Activated CD4-positive, alpha-beta T cell treated with anti-CD3 and anti-CD28 coated beads for 4 hours (primary cell): ENCODE measurements at regions not wholly inside any gene's neighbourhood (a gene's known extent, or its start where the extent isn't known, plus 50 kb on each side); places are given as distances from the start of the nearest gene placed in this dataset.
"Not testable (repeated sequence)": the region's sequence is repeated elsewhere in the genome, so short reads cannot be mapped to it uniquely, and the experiment has no call there.

Experiments used
- DNase-seq, 2 donors: peaks; one replicate each; pipeline ENCODE4 v3.0.0-alpha.2; 2020

DNA sequence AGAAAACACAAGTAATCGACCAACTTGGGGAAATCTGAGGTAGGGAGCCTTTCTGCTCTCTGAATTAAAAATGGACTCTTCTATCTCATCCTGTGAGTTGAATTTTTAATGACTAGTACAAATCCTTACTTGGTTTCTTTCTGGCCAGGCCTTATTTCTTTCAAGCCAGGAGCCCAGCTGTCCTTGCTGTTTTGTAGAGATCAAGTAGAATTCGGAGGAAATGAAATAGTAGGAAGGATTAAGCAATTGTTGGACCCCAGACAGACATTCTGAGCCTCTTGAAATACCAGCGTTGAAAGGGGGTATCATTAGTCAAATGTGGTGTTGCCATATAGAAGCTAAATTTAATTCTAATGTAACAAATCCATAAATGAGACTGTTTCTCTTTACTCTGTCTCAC lies 53.7 kb upstream of the SMIM15 start:
- DNase-seq: no peak

DNA sequence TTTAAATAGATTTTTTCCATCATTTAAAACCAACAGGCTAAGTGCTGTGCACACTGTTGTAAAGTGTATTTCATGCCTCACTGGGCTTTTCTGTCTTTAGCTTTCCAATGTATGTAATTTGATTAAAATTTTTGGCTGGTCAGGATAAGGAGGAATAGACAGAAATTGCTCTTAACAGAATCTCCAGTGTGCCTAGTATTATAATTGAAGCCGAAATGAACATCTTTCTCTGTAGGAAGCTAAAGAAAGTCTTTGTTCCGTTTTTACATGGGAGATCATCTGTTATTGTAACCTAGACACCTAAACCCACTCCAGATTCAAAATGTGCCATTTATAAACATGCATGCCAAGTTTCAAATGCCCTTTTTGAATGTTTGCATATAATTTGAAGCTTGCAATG lies 54.5 kb upstream of the SMIM15 start:
- no peak for DNase-seq

DNA sequence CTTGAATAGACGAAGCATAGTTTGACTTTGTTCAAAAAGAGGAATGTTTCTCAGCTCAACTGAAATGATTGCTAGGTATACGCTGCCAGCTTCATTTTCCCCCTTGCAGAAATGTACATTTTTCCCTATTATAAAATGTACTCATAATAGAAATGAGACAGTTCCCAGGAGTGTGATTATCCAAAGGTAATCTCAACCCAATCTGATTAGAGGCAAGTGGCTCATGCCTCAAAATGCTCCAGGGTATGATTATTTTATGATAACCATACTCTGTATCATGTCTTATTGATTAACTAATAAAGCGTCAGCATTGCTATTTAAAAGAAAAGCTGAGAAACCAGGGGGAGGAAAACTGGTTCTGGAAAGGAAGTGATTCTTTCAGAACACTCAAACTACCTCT lies 54.9 kb upstream of the SMIM15 start:
- no peak for DNase-seq

DNA sequence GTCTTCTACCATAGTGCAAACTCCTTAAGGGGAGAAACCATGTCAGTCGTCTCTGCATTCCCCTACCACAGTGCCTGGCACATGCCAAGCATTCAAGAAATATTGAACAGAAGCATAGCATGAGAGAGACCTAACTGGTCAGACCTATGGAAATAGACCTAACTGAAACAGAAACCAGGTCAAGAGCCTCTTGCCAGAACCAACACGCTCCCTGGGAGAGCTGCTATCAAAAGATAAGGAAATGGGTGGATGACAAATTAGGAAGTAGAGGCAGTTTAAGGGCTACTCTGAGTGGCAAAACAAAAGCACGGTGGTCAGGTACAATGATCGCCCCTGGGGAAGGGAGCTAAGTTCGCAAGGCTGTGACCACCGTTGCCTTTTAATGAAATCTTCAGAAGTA lies 66.0 kb upstream of the SMIM15 start:
- DNase-seq: no peak

DNA sequence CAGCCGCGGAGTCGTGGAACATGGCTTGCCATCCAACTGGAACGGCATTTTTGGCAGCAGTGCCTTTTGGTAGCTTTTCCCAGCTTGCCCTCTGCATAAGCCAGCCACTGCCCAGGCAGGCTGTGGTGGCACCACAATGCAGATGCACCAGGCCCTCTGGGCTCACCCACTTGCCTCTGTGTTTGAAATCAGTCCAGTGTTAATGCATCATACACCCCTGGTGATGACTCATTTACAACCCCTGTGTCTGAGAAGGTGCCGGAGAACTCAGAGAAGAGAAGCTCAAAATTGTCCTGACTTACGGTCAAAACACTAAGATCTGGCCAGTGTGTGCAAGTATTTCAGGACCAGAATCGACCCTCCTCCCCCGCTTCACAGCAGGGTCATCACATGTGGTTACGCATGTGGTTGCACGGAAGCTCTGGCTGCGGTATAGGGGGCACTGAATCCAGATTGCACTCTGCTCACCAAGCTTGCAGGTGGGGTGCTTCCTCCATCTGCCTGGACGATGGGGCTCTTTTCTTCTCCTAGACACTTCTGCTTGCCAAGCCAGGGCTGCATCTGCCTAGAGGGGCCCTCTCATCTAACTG lies 66.5 kb upstream of the SMIM15 start:
- no peak for DNase-seq

DNA sequence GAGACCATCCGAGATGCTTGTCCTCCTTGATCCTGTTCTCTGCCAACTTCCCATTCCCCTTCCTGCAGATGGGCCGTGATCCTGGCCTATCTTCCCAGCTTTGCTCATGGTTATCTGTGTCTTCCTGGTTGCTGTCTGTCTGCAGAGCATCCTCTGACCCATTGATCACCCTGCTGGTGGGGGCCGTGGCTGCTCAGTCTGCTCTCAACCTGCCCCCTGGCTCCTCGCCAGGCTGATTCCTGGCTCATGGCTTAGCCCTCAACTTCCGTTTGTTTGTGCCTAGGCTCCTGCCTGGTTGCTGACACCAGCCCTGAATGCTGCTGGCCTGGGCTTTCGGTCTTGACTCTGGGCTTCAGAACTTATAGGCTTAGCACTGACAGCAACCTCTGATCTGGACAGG lies 67.1 kb upstream of the SMIM15 start:
- DNase-seq: no peak

DNA sequence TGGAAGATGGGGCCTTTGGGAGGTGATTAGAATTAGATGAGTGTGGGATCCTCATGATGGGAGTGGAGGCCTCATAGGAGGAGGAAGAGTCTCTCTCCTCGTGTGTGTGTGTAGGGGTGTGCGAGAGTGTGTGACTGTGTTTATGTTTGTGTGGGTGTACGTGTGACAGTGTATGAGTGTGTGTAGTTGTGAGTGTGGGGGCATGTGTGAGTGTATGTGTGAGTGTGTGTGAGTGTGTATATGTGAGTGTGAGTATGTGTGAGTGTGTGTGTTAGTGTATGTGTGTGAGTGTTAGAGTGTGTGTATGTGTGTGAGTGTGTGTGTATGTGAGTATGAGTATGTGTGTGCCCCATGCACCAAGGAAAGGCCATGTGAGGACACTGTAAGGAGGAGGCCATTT lies 68.2 kb upstream of the SMIM15 start:
- DNase-seq: no peak

DNA sequence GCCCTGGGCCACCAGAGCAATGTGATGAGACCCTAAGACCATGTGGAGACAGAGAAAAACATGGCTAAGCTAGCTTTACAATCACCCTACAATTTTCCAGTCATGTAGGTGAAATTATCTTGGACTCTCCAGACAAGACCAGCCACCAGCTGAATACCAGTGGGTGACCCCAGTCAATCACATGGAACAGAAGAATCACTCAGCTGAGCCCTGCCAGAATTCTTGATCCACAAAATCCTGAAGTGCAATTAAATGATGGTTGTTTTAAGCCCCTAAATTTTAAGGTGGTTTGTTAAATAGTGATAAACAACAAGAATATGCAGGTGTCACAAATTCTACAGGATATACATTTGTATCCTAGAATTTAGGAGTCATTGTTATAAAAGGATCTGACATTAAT lies 69.5 kb upstream of the SMIM15 start:
- no peak for DNase-seq

DNA sequence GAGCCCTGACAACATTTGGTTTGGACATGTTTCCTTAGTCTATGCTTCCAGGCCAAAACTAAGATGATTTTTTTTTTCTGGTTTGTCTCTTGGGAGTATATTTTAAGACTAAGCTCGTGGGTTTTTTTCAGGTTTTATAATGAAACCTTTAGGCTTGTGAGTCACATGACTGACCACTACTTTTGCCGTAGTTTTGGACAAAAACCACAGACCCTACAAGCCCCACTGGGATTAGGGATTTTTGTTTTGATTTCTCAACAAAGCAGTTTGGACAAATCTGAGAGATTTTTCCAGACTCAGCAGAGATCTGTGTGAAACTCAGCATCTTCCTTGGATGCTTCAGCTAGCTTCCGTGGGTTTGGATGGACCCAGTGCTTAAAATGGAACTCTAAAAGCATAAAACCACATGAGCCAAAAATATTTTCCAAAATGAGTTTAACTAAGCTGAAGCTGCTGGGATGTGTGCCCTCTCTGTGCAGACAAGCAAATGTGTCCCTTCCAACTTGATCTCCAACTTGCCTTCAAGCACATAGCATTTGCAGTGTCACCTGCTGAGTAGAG lies 70.3 kb upstream of the SMIM15 start:
- no peak for DNase-seq

DNA sequence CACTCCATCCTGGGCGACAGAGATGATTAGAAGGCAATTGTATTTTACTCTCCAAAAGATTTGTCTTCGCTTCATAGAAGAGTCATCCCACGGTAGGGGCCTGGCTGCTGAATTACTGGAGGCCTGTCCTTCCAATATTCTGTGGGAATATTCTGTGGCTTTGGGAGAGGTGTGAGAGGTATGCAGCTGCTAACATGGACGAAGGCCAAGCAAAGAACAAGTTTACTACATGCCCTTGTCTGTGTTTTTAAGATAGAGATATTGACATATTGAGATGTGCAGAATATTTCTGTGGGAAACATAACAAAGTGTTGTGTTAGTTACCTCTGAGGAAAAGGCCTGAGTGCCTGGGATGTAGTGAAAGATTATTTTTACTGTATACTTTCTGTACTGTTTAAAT lies 71.8 kb upstream of the SMIM15 start:
- DNase-seq: no peak

DNA sequence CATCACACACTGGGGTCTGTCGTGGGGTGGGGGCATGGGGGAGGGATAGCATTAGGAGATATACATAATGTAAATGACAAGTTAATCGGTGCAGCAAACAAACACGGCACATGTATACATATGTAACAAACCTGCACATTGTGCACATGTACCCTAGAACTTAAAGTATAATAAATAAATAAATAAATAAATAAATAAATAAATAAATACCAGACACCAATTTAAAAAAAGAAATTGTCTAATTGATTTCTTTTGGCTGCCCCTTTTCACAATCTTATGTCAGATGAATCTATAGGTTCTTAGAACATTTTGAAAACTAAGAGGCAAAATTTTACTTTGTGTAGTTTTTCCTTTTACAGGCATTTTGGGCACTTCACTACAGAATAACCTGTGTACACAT lies 74.4 kb upstream of the SMIM15 start:
- not testable (repeated sequence) for DNase-seq

DNA sequence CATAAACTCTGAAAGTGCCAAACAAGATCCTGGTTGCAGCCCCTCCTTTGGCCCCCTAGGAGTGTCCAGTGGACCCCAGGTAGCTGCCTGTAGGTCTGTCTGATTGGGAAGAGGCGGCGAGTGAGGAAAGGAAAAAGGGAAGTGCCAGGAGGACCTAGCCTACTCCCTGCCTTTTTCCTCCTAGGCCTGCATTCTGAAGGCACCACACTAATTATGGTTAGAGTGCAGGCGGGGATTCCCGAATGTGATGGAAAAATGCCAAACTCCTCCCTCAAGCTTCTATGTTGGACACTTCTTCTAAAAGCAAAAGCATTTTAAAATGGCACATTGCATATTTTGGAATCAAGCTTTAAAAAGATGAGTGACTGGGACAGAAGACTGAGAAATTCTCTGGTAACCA lies 83.2 kb upstream of the SMIM15 start:
- DNase-seq: no peak

DNA sequence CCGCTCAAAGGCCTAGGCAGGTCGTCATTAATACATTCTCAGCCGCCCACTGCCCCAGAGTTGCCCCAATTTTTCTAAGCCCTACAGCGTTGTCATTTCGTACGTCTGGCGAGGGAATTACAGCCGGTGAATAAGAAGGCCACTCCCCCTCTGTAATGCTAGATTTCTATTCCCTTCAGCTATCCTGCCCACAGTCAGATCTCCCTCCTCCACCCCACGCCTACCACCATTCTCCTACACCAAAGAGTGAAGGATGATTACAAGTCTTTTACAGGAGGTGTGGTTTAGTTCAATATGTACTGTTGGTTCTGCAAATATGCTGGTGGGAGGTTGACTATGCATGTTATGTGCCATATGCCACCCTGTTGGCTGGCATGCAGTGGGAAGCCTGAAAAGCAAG lies 83.7 kb upstream of the SMIM15 start:
- DNase-seq: no peak

DNA sequence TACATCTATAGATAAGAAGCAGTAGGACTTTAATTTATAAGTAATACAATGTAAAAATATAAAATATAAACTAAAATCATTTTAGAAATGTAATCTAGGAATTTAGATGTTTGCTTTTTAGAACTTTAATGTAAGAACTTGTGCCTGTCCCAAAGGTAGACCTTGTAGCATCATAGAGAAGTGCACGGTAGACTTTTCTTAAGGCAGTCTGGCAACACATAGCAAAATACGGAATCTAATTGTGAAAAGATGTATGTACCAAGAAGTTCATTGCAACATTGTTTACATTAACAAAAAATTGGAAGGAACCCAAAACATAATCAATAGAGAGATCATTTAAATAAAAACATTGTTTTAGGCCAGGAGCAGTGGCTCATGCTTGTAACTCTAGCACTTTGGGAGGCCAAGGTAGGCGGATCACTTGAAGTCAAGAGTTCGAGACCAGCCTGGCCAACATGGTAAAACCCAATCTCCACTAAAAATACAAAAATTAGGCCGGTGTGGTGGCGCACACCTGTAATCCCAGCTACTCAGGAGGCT lies 84.6 kb upstream of the SMIM15 start:
- no peak for DNase-seq

DNA sequence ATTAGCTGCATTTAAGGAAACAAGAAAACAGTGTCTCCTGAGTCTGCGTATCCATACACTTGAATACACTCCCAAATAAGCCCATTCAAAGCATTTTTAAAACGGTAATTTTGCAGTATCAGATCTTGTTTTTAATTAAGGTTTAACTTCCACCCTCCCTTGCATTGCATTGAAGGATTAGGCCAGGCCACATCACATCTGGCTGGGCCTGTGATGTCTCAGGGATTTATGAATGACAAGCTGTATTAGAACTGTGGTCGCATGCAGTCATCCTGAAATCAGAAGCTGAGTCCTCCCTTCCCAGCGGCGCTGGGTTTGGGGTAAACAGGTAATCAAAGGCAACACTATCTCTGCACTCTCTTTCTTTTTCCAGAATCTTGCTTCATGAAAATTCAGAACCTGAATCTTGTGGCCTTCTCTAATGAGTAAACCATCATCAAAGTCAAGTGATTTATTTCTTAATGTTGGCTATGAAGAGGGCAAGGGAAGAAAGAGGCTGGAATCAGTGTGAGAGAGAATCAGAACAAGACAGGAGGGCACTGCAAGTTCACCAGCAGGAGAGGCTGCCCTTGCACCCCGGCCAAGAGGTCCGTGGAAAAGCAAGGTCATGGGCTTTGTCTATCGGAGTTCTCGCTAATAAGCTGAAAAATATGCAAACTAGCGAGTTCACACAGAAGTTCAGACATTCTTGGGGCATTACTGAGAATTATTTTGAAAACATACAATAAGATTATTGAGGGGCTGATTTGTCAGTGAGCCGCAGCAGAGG lies 80.0 kb upstream of the ZSWIM6 start:
- DNase-seq: no peak

DNA sequence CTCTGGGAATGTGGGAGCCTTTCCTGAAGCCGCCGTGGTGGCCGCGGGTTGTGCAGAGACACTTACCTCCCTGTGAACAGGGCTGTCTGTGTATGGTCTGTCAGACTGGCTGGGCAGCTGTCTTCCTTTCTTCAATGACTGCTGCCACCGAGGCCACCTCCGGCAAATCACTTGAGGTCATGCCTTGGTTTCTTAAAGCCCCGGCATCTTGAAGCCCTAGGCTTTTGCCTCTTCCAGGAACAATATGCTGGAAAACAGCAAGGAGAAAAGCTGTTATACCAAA lies 79.5 kb upstream of the ZSWIM6 start:
- no peak for DNase-seq

DNA sequence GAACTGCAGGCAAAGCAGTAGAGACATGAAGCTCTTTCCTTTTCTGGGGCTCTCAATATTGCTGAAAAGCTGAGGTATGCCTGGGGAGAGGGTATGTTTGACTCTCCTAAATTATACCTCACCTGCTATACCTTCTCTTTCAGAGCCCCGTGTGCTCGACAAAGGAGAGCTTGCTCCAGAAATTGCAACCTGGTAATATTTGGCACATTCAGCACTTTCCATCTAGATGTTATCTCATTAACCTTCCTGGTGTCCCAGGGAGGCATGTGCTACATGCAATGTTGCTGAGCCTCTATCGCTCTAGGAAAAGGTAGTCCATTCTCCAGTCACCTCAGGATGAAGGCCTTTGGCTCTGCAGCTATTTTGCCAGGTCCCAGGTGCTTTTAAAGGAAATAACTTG lies 78.5 kb upstream of the ZSWIM6 start:
- DNase-seq: no peak

DNA sequence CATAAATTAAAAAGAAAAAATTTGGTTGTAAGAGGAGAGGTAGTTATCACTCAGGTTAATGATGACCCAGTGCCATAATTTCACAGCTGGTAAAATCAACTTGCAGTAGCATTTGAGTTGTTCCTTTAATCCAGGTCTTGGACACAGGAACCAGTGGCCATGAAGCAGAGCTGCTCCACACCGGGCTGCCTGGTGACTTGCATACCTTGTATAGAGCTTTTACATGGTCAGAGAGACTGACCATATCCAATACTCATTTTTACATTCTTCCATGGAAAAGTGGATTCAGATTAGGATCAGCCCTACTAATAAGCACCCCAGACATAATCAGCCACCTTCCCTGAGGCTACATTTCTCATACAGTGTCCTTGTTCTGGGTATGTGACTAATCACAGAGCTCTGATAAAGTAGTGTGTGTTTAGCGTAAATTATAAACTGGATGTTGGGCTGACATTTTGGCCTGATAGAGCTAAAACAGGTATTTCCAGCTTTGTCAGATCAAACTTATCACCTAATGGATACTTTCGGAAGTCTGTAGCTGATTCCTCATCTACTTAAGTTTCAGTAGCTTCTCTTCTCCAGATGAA lies 77.0 kb upstream of the ZSWIM6 start:
- DNase-seq: no peak

DNA sequence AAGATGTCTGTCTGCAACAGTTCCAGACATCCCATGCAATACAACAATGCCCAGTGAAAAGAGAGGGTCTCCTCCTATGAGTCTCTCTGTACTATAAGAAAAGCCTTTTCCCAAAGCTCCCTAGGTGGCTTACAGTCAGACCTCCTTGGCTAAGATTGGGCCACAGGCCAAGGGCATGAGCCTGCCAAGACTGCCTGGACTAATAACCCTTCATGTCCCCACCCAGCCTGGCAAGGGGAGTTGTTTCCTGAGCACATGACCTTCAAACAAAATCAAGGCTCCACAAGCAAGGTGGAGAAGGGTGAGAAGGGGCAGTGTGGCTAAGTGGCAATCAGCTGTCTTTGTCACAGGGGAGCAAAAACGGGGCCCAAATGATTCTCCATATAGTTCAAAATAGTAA lies 75.6 kb upstream of the ZSWIM6 start:
- DNase-seq: no peak

DNA sequence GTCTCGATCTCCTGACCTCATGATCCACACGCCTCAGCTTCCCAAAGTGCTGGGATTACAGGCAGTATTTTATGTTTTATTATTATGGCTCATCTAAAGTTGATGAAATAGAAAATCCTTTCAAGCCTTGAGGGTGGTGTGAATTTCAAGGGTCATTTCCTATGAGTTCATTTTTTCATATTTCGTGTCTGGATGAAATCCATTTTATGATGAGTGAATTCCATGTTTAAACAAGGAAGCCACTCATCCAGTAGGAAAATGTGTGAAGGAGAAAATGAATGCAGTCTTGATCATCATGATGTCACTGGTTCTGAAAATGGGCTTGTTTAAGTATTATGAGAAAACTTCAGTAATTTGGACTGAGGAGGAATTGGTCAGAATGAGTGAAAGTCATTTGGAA lies 74.6 kb upstream of the ZSWIM6 start:
- no peak for DNase-seq

DNA sequence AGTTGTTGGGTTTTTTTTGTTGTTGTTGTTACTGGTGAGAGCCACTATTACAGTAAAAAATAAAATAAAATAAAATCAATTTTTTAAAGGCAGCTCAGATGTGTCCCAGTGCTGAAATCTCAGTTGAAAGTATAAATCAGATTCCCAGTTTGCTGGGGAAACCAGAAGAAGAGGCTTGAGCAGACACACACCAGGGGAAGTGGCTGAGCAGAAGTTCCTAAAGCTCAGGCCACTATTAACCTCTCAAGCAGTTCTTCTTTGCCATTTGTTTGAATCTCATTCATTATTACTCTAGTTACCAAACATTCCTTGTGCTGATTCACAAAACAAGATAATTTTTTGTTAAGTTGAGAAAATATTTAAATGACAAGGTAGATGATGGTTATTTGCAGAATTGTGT lies 70.9 kb upstream of the ZSWIM6 start:
- no peak for DNase-seq

DNA sequence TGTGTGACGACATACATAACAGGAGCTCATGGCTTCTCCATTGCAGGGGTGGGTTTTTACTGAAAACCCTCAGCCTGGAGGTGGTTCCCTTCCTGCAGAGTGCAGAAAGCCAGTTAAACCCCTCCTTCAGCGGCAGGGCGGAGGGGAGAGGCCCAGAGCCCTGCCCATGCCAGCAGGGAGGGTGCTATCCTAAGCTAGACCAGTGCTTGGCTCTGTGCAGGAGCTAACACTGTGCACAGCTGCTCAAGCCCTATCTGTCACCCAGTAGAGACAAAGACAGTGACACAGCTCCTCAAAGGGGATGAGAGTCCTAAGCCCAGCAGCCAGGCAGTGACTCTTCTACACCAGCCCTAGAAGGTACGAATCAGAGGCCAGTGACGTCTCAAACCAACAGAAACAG lies 70.0 kb upstream of the ZSWIM6 start:
- DNase-seq: no peak

DNA sequence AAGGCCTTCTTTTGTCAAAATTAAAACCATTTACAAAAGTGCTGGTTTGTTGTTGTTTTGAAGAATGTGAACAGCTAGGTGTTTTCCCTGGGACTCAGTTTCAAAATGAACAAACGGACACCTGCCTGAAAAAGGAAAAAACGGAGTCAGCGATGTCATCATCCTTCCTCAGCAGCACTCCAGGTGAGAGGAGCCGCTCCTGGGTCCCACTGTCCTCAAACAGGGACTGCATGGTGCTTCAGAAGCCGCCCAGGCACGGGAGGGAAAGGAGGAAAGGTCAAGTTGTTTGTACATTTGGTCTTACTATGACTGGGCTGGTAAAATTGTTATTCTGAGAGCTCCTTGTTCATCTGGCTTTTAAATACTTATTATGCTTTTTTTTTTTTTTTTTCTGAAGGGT lies 69.0 kb upstream of the ZSWIM6 start:
- DNase-seq: no peak

DNA sequence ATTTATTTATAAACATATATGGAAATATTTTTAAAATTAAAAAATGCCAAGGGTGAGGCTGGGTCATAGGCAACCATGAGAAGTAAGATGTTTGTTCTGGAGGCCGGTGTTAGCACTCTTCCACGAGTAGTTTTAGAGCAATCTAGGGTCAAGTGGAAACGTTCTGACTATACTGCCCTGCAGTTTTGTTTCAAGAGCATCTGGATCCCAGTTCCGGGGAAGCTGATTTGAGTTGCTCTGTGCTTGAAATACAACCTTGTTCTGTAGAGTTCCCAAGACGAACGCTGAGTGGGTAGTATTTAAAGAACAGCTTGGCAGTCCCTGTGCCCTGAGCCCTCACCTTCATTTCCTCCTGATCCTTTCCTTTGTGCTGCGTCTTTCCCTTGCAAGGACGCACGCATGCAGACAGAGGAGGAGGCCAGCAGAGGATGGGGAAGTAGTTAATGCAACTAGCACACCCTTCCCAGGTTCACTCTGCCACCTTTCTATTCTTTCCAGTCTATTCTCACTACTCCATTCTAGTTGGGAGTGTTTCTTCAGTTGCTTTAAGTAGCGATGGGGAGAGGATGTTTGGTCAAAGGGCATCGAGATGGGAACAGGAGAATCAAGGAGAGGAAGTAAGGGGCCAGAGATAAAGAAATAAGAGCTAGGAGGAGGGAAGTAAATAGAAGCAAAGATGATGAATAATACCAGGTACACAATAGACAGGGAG lies 68.3 kb upstream of the ZSWIM6 start:
- no peak for DNase-seq
